HepG2 (cell line): ENCODE measurements at regions not wholly inside any gene's neighbourhood (a gene's known extent, or its start where the extent isn't known, plus 50 kb on each side); places are given as distances from the start of the nearest gene placed in this dataset.

ENCODE experiments used
- ATAC-seq: fragments of 200-7000 bp; cut with Tn5 transposase; 3 replicates; pipeline ENCODE4 v1.9.1; 2020; ENCODE audit warnings: mild to moderate bottlenecking, moderate library complexity
- BruUV-seq: library from RNA; stranded (reverse); fragments of 400-500 nt; replicated peaks from 2 replicates; lab custom pipeline; 2021; lab: Mats Ljungman, UMichigan
- CTCF ChIA-PET: fragments of 300-600 bp; formaldehyde crosslinking; extraction: SDS; loops from one replicate; lab custom pipeline; 2021; ENCODE audit warnings: low total read pairs, inconsistent platforms, low intra/inter-chr PET ratio; lab: Yijun Ruan, JAX
- POLR2A ChIA-PET: fragments of 350-600 bp; sonication (Branson Sonifier 250); formaldehyde crosslinking; loops from one replicate; lab custom pipeline; 2020; ENCODE audit warnings: antibody characterized with exemption, inconsistent platforms; lab: Yijun Ruan, JAX
- DNase-seq: peaks from one replicate; pipeline ENCODE4 v3.0.0-alpha.2; 2015; ENCODE audit warnings: low spot score
- FAIRE-seq: peaks from 3 replicates; lab custom pipeline; 2011; peaks lifted over from hg19 to GRCh38; lab: Jason Lieb, UNC
- H2AFZ ChIP-seq: one replicate; pipeline ENCODE4 v1.6.1; 2011; ENCODE audit warnings: low read length, inconsistent platforms
- H3K27ac ChIP-seq: fragments of 300-600 bp; 3 replicates; pipeline ENCODE4 v1.8.0; 2011; ENCODE audit warnings: mixed run types, mild to moderate bottlenecking, mixed read lengths, low read length, inconsistent platforms; ENCODE audit not compliant: insufficient read depth; ENCODE audit errors: extremely low read length
- H3K27me3 ChIP-seq, 2 experiments: fragments of 200-600 bp in 1 of 2; 2 replicates in 1 of 2; 3 replicates in 1 of 2; pipeline versions ENCODE4 v1.6.0 to v1.8.0; 2011; ENCODE audit warnings: low read length in 2 of 2, mild to moderate bottlenecking in 2 of 2, moderate library complexity in 2 of 2, inconsistent platforms in 1 of 2; ENCODE audit not compliant: insufficient read depth in 2 of 2, control insufficient read depth in 1 of 2
- H3K36me3 ChIP-seq, 2 experiments: fragments of 200-600 bp in 1 of 2; replicated peaks in 1 of 2; 2 replicates in 1 of 2; 3 replicates in 1 of 2; pipeline versions ENCODE4 v1.5.1 to v1.8.0; 2011; ENCODE audit warnings: low read length in 2 of 2, inconsistent platforms in 1 of 2; ENCODE audit not compliant: insufficient read depth in 2 of 2, control insufficient read depth in 1 of 2
- H3K4me1 ChIP-seq: 2 replicates; pipeline ENCODE4 v1.5.1; 2012; ENCODE audit warnings: low read length, inconsistent platforms; ENCODE audit not compliant: insufficient read depth
- H3K4me2 ChIP-seq: 2 replicates; pipeline ENCODE4 v1.6.0; 2011; ENCODE audit warnings: low read depth, low read length, inconsistent platforms
- H3K4me3 ChIP-seq, 3 experiments: fragments of 200-600 bp in 1 of 3; sonication (generic), shearing (Covaris generic) in 1 of 3; replicated peaks in 1 of 3; 2 replicates each; pipeline ENCODE4 v1.5.1; 2011 to 2016; ENCODE audit warnings: low read length in 3 of 3, inconsistent platforms in 2 of 3, low read depth in 2 of 3, mild to moderate bottlenecking in 2 of 3, control low read depth in 1 of 3, mixed read lengths in 1 of 3; ENCODE audit not compliant: insufficient read depth in 1 of 3
- H3K79me2 ChIP-seq: one replicate; pipeline ENCODE4 v1.6.1; 2011; ENCODE audit warnings: low read length, inconsistent platforms; ENCODE audit not compliant: insufficient read depth
- H3K9ac ChIP-seq: 2 replicates; pipeline ENCODE4 v1.6.0; 2011; ENCODE audit warnings: mild to moderate bottlenecking, low read depth, low read length, inconsistent platforms; ENCODE audit not compliant: insufficient read depth
- H3K9me3 ChIP-seq: 2 replicates; pipeline ENCODE4 v1.5.1; 2012; ENCODE audit warnings: mild to moderate bottlenecking, low read length
- H4K20me1 ChIP-seq: 2 replicates; pipeline ENCODE4 v1.6.0; 2011; ENCODE audit warnings: inconsistent platforms, mild to moderate bottlenecking, low read length, moderate library complexity; ENCODE audit not compliant: insufficient read depth
- HMG20A ChIP-seq: IDR thresholded peaks from 2 replicates; pipeline ENCODE4 v1.6.1; 2016; ENCODE audit warnings: borderline replicate concordance
- MTF2 ChIP-seq: sonication (generic); formaldehyde crosslinking; IDR thresholded peaks from 2 replicates; pipeline ENCODE4 v1.5.0; 2020; ENCODE audit warnings: missing genetic modification reagents, borderline replicate concordance
- WGBS: methylation state at CpG from one replicate; pipeline ENCODE4 v1.1.6; 2017; ENCODE audit warnings: low lambda C conversion rate; 5-methylcytosine and 5-hydroxymethylcytosine counted together
- in situ Hi-C: cut with HindIII; loops from 2 replicates; pipeline ENCODE4 v1.10.0; 2017; ENCODE audit warnings: low pct_unique_long_range_greater_than_20kb; ENCODE audit not compliant: extremely low pct_ligation_motif_present
- intact Hi-C: fragments of 100-400 bp; cut with micrococcal nuclease; formaldehyde crosslinking; loops from one replicate; pipeline ENCODE4 v1.10.0; 2022; ENCODE audit not compliant: unreplicated experiment
- TF ChIP-seq, protein P1 (sequence below): sonication (generic); formaldehyde crosslinking; conservative IDR thresholded peaks from 2 replicates; pipeline ENCODE4 v1.4.0; 2020; ENCODE audit warnings: missing genetic modification reagents
- TF ChIP-seq, protein P2 (sequence below): sonication (generic); formaldehyde crosslinking; IDR thresholded peaks from 2 replicates; pipeline ENCODE4 v1.8.1; 2023; ENCODE audit warnings: mild to moderate bottlenecking, missing genetic modification reagents, borderline replicate concordance
- TF ChIP-seq, protein P3 (sequence below): sonication (generic); formaldehyde crosslinking; IDR thresholded peaks from 2 replicates; pipeline ENCODE4 v1.4.0; 2020; ENCODE audit warnings: mild to moderate bottlenecking, missing genetic modification reagents
- TF ChIP-seq, protein P4 (sequence below): sonication (generic); formaldehyde crosslinking; IDR thresholded peaks from 2 replicates; pipeline ENCODE4 v1.4.0; 2020; ENCODE audit warnings: missing genetic modification reagents
- TF ChIP-seq, protein P5 (sequence below): IDR thresholded peaks from 2 replicates; pipeline ENCODE4 v1.6.1; 2016; ENCODE audit warnings: control low read depth
- TF ChIP-seq, protein P6 (sequence below): sonication (generic); formaldehyde crosslinking; IDR thresholded peaks from 2 replicates; pipeline ENCODE4 v1.5.1; 2020; ENCODE audit warnings: mild to moderate bottlenecking, missing genetic modification reagents

DNA sequence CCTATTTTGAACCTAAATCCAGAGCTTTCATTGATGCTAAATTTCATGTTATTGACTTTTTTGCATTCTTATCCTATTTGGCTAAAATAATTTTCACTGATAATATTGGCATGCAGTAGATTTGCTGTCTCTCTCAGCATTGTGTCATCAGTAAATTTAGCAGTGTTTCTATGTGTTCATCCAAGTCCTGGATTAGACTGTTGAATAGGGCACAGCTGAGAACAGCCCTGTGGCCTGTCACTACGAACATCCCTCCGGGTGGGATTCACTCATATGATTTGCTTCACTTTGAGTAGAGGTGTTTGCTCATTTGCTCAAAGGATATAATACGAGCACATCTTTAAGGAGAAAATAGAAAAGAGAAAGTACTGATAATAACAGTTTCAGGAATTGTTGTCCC lies 101.5 kb downstream of the HSPH1 start:
- H3K27ac ChIP-seq, result no peak overlapping the region
- CTCF ChIA-PET, result no interaction called here
- FAIRE-seq, result no peak
- POLR2A ChIA-PET, result no interaction called here
- H3K4me2 ChIP-seq, result no peak overlapping the region
- H3K79me2 ChIP-seq, result no peaks in the 10 kb centered on the region
- no peaks in the 10 kb centered on the region for H4K20me1 ChIP-seq
- no peaks in the 10 kb centered on the region; a peak in 2 of 5 replicates for H3K27me3 ChIP-seq
- DNase-seq, result no peak
- H3K9ac ChIP-seq, result no peak overlapping the region
- no peak overlapping the region for H3K4me3 ChIP-seq
- 2% methylated on average over 3 of the region's 3 CpGs for WGBS
- intact Hi-C loops, result no loop called here
- H3K36me3 ChIP-seq, result no peaks in the 10 kb centered on the region
- no peaks in the 10 kb centered on the region for H3K9me3 ChIP-seq
- no TSS peak for BruUV-seq
- in situ Hi-C loops, result no loop called here
- no peak overlapping the region for H2AFZ ChIP-seq
- no peaks in the 10 kb centered on the region for H3K4me1 ChIP-seq
- TF ChIP-seq, protein P1, sequence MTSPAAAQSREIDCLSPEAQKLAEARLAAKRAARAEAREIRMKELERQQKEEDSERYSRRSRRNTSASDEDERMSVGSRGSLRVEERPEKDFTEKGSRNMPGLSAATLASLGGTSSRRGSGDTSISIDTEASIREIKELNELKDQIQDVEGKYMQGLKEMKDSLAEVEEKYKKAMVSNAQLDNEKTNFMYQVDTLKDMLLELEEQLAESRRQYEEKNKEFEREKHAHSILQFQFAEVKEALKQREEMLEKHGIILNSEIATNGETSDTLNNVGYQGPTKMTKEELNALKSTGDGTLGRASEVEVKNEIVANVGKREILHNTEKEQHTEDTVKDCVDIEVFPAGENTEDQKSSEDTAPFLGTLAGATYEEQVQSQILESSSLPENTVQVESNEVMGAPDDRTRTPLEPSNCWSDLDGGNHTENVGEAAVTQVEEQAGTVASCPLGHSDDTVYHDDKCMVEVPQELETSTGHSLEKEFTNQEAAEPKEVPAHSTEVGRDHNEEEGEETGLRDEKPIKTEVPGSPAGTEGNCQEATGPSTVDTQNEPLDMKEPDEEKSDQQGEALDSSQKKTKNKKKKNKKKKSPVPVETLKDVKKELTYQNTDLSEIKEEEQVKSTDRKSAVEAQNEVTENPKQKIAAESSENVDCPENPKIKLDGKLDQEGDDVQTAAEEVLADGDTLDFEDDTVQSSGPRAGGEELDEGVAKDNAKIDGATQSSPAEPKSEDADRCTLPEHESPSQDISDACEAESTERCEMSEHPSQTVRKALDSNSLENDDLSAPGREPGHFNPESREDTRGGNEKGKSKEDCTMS (CRISPR knock-in tag), result no peak
- TF ChIP-seq HMG20A (CRISPR knock-in tag) (no peak), MTF2 (CRISPR knock-in tag) (no peak)
- TF ChIP-seq, protein P2, sequence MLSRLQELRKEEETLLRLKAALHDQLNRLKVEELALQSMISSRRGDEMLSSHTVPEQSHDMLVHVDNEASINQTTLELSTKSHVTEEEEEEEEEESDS (CRISPR knock-in tag), result no peak
- TF ChIP-seq, protein P3, sequence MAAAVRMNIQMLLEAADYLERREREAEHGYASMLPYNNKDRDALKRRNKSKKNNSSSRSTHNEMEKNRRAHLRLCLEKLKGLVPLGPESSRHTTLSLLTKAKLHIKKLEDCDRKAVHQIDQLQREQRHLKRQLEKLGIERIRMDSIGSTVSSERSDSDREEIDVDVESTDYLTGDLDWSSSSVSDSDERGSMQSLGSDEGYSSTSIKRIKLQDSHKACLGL (CRISPR knock-in tag), result no peak
- TF ChIP-seq, protein P4, sequence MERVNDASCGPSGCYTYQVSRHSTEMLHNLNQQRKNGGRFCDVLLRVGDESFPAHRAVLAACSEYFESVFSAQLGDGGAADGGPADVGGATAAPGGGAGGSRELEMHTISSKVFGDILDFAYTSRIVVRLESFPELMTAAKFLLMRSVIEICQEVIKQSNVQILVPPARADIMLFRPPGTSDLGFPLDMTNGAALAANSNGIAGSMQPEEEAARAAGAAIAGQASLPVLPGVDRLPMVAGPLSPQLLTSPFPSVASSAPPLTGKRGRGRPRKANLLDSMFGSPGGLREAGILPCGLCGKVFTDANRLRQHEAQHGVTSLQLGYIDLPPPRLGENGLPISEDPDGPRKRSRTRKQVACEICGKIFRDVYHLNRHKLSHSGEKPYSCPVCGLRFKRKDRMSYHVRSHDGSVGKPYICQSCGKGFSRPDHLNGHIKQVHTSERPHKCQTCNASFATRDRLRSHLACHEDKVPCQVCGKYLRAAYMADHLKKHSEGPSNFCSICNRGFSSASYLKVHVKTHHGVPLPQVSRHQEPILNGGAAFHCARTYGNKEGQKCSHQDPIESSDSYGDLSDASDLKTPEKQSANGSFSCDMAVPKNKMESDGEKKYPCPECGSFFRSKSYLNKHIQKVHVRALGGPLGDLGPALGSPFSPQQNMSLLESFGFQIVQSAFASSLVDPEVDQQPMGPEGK (CRISPR knock-in tag), result no peak
- TF ChIP-seq, protein P5, sequence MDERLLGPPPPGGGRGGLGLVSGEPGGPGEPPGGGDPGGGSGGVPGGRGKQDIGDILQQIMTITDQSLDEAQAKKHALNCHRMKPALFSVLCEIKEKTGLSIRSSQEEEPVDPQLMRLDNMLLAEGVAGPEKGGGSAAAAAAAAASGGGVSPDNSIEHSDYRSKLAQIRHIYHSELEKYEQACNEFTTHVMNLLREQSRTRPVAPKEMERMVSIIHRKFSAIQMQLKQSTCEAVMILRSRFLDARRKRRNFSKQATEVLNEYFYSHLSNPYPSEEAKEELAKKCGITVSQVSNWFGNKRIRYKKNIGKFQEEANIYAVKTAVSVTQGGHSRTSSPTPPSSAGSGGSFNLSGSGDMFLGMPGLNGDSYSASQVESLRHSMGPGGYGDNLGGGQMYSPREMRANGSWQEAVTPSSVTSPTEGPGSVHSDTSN, result no peak
- TF ChIP-seq, protein P6, sequence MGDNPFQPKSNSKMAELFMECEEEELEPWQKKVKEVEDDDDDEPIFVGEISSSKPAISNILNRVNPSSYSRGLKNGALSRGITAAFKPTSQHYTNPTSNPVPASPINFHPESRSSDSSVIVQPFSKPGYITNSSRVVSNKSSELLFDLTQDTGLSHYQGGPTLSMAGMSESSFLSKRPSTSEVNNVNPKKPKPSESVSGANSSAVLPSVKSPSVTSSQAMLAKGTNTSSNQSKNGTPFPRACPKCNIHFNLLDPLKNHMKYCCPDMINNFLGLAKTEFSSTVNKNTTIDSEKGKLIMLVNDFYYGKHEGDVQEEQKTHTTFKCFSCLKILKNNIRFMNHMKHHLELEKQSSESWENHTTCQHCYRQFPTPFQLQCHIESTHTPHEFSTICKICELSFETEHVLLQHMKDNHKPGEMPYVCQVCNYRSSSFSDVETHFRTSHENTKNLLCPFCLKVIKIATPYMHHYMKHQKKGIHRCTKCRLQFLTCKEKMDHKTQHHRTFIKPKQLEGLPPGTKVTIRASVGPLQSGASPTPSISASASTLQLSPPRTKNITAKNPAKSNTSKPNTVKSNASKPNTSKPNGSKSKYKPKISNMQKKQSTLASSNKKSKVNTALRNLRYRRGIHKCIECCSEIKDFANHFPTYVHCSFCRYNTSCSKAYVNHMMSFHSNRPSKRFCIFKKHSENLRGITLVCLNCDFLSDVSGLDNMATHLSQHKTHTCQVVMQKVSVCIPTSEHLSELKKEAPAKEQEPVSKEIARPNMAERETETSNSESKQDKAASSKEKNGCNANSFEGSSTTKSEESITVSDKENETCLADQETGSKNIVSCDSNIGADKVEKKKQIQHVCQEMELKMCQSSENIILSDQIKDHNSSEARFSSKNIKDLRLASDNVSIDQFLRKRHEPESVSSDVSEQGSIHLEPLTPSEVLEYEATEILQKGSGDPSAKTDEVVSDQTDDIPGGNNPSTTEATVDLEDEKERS, result no peak
- no peak for ATAC-seq
